ENCODE measurements at regions not wholly inside any gene's neighbourhood (a gene's known extent, or its start where the extent isn't known, plus 50 kb on each side); places are given as distances from the start of the nearest gene placed in this dataset.
"Not testable (repeated sequence)": the region's sequence is repeated elsewhere in the genome, so short reads cannot be mapped to it uniquely, and the experiment has no call there.

GRCh38 chr13:81874681-81875661 is 1534.0 kb upstream of the SPRY2 start:
- DNase-seq (ENCODE audit: low read depth) = no peak
- no peak overlapping the region for H3K4me3 ChIP-seq (ENCODE audit: low read depth, low read length)
- TF ChIP-seq MAX (IDR thresholded peaks at IDR 0.05; ENCODE audit: low read depth, low read length) (no peak), MYC (IDR thresholded peaks at IDR 0.05; ENCODE audit: low read depth, low read length) (no peak)
- TF ChIP-seq, protein P1, sequence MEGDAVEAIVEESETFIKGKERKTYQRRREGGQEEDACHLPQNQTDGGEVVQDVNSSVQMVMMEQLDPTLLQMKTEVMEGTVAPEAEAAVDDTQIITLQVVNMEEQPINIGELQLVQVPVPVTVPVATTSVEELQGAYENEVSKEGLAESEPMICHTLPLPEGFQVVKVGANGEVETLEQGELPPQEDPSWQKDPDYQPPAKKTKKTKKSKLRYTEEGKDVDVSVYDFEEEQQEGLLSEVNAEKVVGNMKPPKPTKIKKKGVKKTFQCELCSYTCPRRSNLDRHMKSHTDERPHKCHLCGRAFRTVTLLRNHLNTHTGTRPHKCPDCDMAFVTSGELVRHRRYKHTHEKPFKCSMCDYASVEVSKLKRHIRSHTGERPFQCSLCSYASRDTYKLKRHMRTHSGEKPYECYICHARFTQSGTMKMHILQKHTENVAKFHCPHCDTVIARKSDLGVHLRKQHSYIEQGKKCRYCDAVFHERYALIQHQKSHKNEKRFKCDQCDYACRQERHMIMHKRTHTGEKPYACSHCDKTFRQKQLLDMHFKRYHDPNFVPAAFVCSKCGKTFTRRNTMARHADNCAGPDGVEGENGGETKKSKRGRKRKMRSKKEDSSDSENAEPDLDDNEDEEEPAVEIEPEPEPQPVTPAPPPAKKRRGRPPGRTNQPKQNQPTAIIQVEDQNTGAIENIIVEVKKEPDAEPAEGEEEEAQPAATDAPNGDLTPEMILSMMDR (IDR thresholded peaks at IDR 0.05; ENCODE audit: low read depth, low read length) = no peak

GRCh38 chr13:81874253-81874652 is 1533.3 kb upstream of the SPRY2 start:
- TF ChIP-seq, protein P1 (IDR thresholded peaks at IDR 0.05; ENCODE audit: low read depth, low read length) = no peak
- TF ChIP-seq POLR2A (IDR thresholded peaks at IDR 0.05; ENCODE audit: extremely low read depth, insufficient read length) (no peak), MAX (IDR thresholded peaks at IDR 0.05; ENCODE audit: low read depth, low read length) (no peak), MYC (IDR thresholded peaks at IDR 0.05; ENCODE audit: low read depth, low read length) (no peak)
- H3K4me3 ChIP-seq (ENCODE audit: low read depth, low read length) = no peak overlapping the region
- no peak for DNase-seq (ENCODE audit: low read depth)

- no peak overlapping the region for H3K4me3 ChIP-seq (ENCODE audit: low read depth, low read length)
- peak; percentile 52 for DNase-seq (ENCODE audit: low read depth)
- TF ChIP-seq MYC (IDR thresholded peaks at IDR 0.05; ENCODE audit: low read depth, low read length) = 0 out of 2 replicates have a peak, but pooled peaks have one; percentile 10
- no peak for TF ChIP-seq POLR2A (IDR thresholded peaks at IDR 0.05; ENCODE audit: extremely low read depth, insufficient read length)
- TF ChIP-seq MAX (IDR thresholded peaks at IDR 0.05; ENCODE audit: low read depth, low read length) = no peak
- TF ChIP-seq, protein P1 (IDR thresholded peaks at IDR 0.05; ENCODE audit: low read depth, low read length) = peak; percentile 50
Observed at GRCh38 chr13:81872581-81872980, 1531.7 kb upstream of the SPRY2 start.

GRCh38 chr13:81871751-81872325 is 1530.9 kb upstream of the SPRY2 start:
- not testable (repeated sequence) for DNase-seq (ENCODE audit: low read depth); H3K4me3 ChIP-seq (ENCODE audit: low read depth, low read length)

GRCh38 chr13:81848291-81848690 is 1507.4 kb upstream of the SPRY2 start:
- TF ChIP-seq POLR2A (IDR thresholded peaks at IDR 0.05; ENCODE audit: extremely low read depth, insufficient read length) (no peak), MYC (IDR thresholded peaks at IDR 0.05; ENCODE audit: low read depth, low read length) (no peak), MAX (IDR thresholded peaks at IDR 0.05; ENCODE audit: low read depth, low read length) (no peak)
- TF ChIP-seq, protein P1 (IDR thresholded peaks at IDR 0.05; ENCODE audit: low read depth, low read length) = no peak
- DNase-seq (ENCODE audit: low read depth) = no peak
- no peak overlapping the region for H3K4me3 ChIP-seq (ENCODE audit: low read depth, low read length)

DNA sequence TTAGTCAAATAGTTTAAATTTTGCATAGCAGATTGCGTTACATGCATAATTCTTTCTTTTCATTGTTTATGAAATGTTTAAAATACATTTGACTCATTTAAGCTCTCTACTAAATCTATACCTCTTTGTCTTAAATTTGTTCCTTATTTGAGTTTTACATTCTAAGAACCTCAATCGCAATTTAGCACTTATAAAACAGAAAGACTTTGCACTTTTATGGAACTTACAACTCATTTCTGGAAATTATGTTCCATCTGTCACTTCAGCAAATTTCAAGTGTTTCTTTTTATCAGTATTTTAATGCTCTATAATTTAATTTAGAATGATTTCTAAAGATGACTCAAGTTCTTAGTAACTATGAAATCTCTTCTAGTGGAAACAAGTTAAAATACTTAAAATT is 1505.8 kb upstream of the SPRY2 start:
- H3K4me3 ChIP-seq (ENCODE audit: low read depth, low read length) = no peak overlapping the region
- DNase-seq (ENCODE audit: low read depth) = no peak
- TF ChIP-seq POLR2A (IDR thresholded peaks at IDR 0.05; ENCODE audit: extremely low read depth, insufficient read length) (no peak), MAX (IDR thresholded peaks at IDR 0.05; ENCODE audit: low read depth, low read length) (no peak), MYC (IDR thresholded peaks at IDR 0.05; ENCODE audit: low read depth, low read length) (no peak)
- TF ChIP-seq, protein P1 (IDR thresholded peaks at IDR 0.05; ENCODE audit: low read depth, low read length) = no peak
